Effector memory CD8-positive, alpha-beta T cell (primary cell): ENCODE measurements at regions not wholly inside any gene's neighbourhood (a gene's known extent, or its start where the extent isn't known, plus 50 kb on each side); places are given as distances from the start of the nearest gene placed in this dataset.

Source experiments
- ATAC-seq: fragments of 150-1000 bp; cut with Tn5 transposase; replicated peaks from 2 replicates; pipeline ENCODE4 v1.10.0; 2021; ENCODE audit warnings: mild to moderate bottlenecking, moderate library complexity
- DNase-seq, 3 experiments: peaks; one replicate each; pipeline ENCODE4 v3.0.0; 2021
- H3K27ac Mint-ChIP-seq, 2 donors: one replicate each; pipeline ENCODE4 v1.8.0; 2022; ENCODE audit warnings: mild to moderate bottlenecking in 2 of 2, mixed read lengths in 2 of 2, moderate library complexity in 2 of 2
- H3K27me3 Mint-ChIP-seq, 2 donors: one replicate each; pipeline ENCODE4 v1.8.0; 2022; ENCODE audit warnings: mixed read lengths in 2 of 2
- H3K36me3 Mint-ChIP-seq: one replicate; pipeline ENCODE4 v1.8.0; 2022; ENCODE audit warnings: mild to moderate bottlenecking, moderate library complexity, mixed read lengths; ENCODE audit not compliant: insufficient read depth
- H3K4me1 Mint-ChIP-seq, 2 donors: one replicate each; pipeline ENCODE4 v1.8.0; 2022; ENCODE audit warnings: low read depth in 2 of 2, mixed read lengths in 2 of 2
- H3K4me3 Mint-ChIP-seq, 2 donors: one replicate each; pipeline ENCODE4 v1.8.0; 2022; ENCODE audit warnings: mild to moderate bottlenecking in 2 of 2, mixed read lengths in 2 of 2, moderate library complexity in 2 of 2
- H3K9me3 Mint-ChIP-seq, 2 donors: one replicate each; pipeline ENCODE4 v1.8.0; 2022; ENCODE audit warnings: mixed read lengths in 2 of 2

DNA sequence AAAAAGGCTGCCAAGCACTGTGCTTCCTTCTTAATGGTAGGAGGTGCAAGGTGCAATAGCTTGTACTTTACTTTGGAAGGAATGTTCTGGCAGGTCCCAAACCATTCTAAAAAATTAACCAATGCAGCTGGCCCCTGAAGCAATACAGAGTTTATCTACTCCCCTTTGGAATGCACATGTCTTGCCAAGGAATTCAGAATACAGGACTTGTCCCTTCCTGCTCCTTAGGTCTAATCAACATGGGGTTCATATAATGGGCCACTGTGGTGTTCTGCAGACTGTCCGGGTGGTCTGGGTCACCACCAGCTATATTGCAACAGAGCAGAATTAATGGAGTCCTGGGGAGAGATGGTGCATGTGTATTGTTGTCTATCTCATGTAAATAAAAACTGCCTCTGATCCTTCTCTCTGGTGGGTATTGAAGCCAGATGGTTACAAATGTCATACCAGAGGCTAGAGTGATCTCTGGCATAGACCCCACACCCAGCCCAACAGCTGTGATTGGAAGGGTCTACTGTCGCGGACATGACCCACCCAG is 112.8 kb downstream of the RIPK4 start:
- Mint-ChIP-seq H3K27me3 (peaks cover 40 to 50% of the 10 kb centered on the region in 2 donors), H3K4me1 (no peaks in the 10 kb centered on the region), H3K36me3 (no peaks in the 10 kb centered on the region), H3K4me3 (no peak overlapping the region), H3K9me3 (no peaks in the 10 kb centered on the region), H3K27ac (no peak overlapping the region)
- DNase-seq (no peak), ATAC-seq (no peak)

DNA sequence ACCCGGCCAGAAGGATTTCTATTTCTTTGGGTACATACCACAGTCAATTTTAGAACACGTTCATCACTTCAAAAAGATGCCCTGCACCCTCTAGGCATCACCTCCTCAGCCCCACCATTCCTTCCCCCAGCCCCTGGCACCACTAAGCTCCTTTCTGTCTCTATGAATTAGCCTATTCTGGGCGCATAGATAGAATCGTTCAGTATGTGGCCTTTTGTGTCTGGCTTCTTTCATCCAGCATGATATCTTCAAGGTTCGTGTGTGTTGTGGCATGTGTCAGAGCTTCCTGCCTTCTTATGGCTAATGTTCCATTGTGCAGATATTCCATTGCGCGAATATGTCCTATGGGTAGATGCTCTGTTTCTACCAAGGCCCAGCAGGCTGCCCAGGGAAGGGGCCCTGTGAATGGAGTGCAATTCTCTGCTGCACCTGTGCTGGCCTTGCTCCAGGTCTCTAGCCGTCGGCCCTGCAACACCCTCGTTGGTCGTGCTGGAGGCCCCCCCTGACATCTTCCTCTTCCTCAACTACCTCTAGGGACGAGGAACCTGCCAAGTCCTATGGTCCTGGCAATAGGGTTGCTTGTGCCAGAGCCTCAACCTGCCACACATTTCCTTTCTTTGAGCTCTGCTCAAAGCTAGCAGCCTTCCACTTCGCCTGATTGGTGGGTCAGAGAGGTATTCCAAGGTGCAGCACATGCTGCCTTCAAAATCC is 113.5 kb downstream of the RIPK4 start:
- no peaks in the 10 kb centered on the region for H3K4me1 Mint-ChIP-seq
- DNase-seq (no peak), ATAC-seq (no peak)
- no peak overlapping the region for H3K27ac Mint-ChIP-seq
- H3K9me3 Mint-ChIP-seq: no peaks in the 10 kb centered on the region
- no peaks in the 10 kb centered on the region for H3K36me3 Mint-ChIP-seq
- H3K27me3 Mint-ChIP-seq: peaks cover 41 to 53% of the 10 kb centered on the region in 2 donors
- H3K4me3 Mint-ChIP-seq: no peak overlapping the region

DNA sequence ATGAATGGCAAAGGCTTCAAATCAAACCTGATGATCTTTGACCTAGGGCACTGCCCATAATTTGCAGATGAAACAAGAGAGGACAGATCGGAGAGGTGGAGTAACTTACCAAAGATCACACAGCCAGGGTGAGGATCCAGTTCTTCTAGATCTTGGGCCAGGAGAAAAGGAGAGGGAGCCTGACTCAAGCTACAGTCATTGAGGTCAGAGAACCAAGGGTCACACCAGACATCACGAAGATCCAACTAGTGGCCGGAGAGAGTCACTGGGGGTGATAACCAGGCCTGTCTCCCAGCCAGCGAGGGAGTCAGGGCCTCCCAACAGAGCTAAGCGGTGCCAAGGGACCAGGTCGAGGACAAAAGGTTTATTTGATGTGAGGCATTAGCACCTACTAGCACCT is 115.0 kb downstream of the RIPK4 start:
- H3K4me3 Mint-ChIP-seq: no peak overlapping the region
- no peaks in the 10 kb centered on the region for H3K36me3 Mint-ChIP-seq
- no peak for DNase-seq
- peaks cover 40 to 54% of the 10 kb centered on the region in 2 donors for H3K27me3 Mint-ChIP-seq
- ATAC-seq: no peak
- H3K4me1 Mint-ChIP-seq: no peaks in the 10 kb centered on the region
- H3K9me3 Mint-ChIP-seq: no peaks in the 10 kb centered on the region
- no peak overlapping the region for H3K27ac Mint-ChIP-seq

DNA sequence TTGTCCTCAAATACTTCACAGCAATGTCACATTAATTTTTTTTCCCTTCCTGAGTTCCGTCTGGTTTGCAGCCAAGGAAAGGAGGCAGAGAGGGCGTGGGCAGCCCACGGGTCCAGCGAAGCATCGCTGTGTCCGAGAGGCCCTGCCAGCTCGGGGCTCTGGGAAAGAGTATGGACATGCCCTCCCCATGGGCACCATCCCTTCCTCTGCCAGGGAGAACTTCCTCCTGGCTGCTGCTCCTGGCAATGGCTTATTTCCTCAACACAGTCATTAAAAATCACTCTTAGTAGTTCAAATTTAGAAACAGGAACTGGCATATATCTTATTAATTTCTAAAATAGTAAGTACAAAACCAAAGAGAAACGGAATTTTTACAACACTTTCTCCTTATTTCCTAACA is 115.4 kb downstream of the RIPK4 start:
- no peaks in the 10 kb centered on the region for H3K4me1 Mint-ChIP-seq
- ATAC-seq (no peak), DNase-seq (no peak)
- H3K27ac Mint-ChIP-seq: no peak overlapping the region
- H3K36me3 Mint-ChIP-seq: no peaks in the 10 kb centered on the region
- no peak overlapping the region for H3K4me3 Mint-ChIP-seq
- H3K9me3 Mint-ChIP-seq: no peaks in the 10 kb centered on the region
- peaks cover 36 to 50% of the 10 kb centered on the region in 2 donors for H3K27me3 Mint-ChIP-seq

DNA sequence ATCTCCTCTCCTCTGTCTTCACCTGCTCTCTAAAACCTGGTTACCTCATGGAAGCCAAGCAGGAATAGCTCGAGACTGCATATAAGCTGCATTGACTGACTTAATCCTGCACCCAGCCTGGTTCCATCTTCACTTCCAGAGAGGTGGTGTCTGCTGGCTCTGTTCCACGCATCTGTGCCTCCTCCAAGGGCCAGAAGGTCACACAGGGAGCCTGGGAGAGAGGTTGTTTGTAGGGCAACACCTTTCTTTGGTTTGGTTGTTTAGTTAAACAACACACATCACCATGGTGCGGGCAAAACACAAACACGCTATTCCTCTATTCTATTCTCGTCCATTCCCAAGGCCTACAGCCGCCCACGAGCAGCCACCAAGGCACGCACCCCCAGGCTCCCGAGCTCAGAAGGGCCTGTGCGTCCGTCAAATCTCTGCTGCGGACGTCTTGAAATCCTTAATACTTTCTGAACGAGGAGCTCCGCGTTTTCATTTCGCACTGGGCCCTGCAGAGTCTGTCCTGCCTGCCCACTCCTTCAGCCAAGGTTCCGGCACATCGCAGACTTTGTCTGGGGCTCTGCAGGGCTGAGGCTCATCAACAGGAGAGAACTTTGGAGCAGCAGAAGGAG is 116.2 kb downstream of the RIPK4 start:
- H3K36me3 Mint-ChIP-seq: no peaks in the 10 kb centered on the region
- H3K9me3 Mint-ChIP-seq: no peaks in the 10 kb centered on the region
- ATAC-seq (no peak), DNase-seq (no peak)
- H3K4me3 Mint-ChIP-seq: no peak overlapping the region
- H3K4me1 Mint-ChIP-seq: no peaks in the 10 kb centered on the region
- no peak overlapping the region for H3K27ac Mint-ChIP-seq
- peaks cover 33 to 49% of the 10 kb centered on the region in 2 donors for H3K27me3 Mint-ChIP-seq

DNA sequence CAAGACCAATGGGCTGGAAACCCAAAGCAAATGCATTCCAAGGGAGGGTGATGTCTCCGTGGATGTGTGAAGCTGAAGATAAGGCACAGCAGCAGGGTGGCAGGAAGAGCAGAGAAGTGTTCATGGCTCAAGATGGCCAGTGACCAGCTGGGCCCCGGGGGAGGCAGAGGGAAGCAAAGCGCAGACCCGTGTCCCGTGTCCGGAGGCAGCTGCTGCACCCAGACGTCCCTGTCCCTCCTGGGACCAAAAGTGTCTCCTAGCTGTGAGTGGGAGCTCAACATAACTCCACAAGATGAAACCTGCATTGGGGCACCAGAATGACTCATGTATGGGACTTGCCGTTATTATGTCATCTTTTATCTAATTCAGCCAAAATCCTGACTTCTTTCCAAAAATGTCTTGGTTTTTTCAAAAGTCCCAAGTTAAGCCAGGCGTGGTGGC is 118.2 kb downstream of the RIPK4 start:
- DNase-seq (no peak), ATAC-seq (no peak)
- Mint-ChIP-seq H3K4me3 (no peak overlapping the region), H3K27ac (no peak overlapping the region), H3K36me3 (no peaks in the 10 kb centered on the region), H3K4me1 (no peaks in the 10 kb centered on the region), H3K27me3 (peaks cover 16 to 38% of the 10 kb centered on the region in 2 donors), H3K9me3 (no peaks in the 10 kb centered on the region)

DNA sequence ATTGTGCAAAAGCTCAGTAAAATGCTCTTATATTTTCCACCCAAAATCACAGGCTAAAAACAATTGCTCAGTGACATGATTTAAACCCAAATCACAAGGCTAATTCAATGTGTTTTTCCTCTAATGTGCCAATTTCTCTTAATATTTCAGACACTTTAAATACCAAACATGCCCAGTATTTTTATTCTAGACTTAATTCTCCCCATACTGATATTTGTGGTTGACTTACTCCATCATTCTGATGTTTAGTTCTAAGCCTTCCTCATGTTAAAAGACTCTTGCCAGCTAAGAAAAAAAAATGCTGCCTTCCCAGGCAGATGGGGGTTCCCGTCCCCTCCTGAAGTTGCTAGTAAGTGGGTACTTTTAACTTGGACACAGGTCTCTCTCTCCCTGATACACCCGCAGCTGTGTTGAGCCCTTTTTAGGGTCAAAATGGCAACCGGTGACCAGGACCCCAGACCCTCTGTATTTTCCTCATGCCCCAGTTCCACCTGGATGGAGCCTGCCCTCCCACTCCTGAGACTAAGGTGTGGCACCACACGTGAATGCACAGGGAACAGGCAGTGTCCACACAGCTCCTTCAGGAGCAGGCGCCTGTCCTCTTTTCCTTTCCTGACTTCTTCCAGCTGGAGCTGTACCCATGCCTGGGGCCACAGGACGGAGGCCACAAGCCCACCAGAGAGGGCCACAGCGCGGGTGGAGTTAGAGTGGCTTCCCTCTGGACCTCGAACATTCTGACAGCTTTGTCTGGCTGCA is 118.9 kb downstream of the RIPK4 start:
- no peaks in the 10 kb centered on the region for H3K36me3 Mint-ChIP-seq
- peaks cover 10 to 33% of the 10 kb centered on the region in 2 donors for H3K27me3 Mint-ChIP-seq
- ATAC-seq (no peak), DNase-seq (no peak)
- no peaks in the 10 kb centered on the region for H3K9me3 Mint-ChIP-seq
- H3K4me3 Mint-ChIP-seq: no peak overlapping the region
- no peaks in the 10 kb centered on the region for H3K4me1 Mint-ChIP-seq
- H3K27ac Mint-ChIP-seq: no peak overlapping the region

DNA sequence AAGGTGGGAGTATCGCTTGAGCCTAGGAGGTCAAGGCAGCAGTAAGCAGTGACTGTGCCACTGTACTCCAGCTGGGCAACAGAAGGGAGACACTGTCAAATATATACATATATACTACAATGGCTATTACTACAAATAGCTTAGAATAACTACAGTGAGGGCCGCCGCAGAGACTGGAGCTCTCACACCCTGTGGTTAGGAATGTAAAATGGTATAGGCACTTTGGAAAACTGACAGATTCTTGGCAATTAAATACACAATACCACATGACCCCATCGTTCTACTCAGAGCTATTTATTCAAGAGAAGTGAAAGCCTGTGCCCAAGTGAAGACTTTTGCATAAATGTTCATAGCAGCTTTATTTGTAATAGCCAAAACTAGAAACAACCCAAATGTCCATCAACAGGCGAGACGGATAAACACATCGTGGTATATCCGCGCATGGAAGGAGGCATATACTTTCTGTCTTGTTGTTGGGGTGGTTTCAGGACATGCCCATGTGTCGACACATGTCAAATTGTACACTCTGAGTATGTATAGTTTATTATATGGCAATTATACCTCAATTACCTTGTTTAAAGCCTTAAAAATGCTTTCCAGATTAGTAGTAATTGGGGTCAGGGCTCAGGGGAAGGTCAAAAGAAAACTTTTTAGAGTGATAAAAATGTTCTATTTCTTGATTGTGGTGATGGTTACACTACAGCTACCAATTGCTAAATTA is 123.4 kb downstream of the RIPK4 start:
- H3K9me3 Mint-ChIP-seq: no peaks in the 10 kb centered on the region
- no peaks in the 10 kb centered on the region for H3K36me3 Mint-ChIP-seq
- no peaks in the 10 kb centered on the region for H3K4me1 Mint-ChIP-seq
- DNase-seq (no peak), ATAC-seq (no peak)
- no peak overlapping the region for H3K27ac Mint-ChIP-seq
- H3K27me3 Mint-ChIP-seq: peaks cover 42 to 46% of the 10 kb centered on the region in 2 donors
- H3K4me3 Mint-ChIP-seq: no peak overlapping the region

DNA sequence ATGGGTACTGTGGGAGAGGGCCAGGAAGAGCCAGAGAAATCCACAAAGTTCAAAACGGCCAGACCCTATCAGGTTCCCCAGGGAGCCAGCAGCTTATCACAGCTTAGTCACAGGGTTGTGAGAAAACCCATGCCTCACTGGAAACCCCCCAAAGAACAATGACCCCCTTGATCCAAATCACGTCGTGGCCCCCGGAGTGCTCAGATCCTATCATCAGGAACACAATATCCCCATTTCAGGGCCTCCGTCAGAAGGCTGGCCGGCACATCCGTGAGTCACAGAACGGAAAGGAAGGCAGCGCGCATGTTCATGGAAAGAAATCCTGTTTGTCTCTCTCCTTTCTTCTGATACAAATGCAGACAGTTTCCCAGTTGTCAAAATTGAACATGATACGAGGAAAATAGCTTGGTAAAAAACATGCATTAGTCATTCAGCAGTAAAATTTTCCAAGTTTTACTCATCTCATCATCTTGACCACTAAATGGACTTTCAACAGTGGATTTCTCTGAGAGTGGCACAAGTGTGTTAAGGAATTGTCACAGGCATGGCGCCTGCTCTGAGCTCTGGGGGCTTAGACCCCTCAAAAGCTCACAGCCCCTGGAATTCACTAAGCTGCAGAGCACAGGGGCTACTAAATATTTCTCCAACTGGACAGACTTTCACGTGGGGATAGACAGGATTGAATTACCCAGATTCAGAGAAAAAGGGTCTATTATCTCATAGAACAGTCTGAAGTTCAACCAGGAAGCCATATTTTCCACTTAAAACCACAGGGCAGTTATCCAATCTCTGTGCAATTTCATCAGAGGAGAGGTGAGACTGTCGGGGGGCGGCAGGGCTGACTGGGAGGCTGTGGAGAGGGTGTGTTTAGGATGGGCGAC is 124.8 kb downstream of the RIPK4 start:
- DNase-seq (no peak), ATAC-seq (no peak)
- peaks cover 33 to 36% of the 10 kb centered on the region in 2 donors for H3K27me3 Mint-ChIP-seq
- H3K36me3 Mint-ChIP-seq: no peaks in the 10 kb centered on the region
- no peak overlapping the region for H3K4me3 Mint-ChIP-seq
- H3K9me3 Mint-ChIP-seq: no peaks in the 10 kb centered on the region
- no peak overlapping the region for H3K27ac Mint-ChIP-seq
- H3K4me1 Mint-ChIP-seq: no peaks in the 10 kb centered on the region

DNA sequence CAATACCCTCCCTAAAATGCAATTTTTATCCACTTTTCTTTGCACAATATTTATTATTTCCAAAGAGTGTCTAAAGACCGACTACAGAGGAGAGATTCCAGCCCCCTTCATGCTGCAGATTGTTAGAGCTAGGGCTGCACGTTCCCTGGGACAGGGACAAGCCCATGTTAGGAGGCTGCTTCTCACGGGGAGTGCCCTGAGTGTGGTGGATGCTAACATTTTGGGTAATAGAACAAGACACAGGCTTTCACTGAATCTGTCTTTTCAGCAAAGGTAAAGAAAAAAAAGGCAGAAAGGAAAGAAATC is 125.4 kb downstream of the RIPK4 start:
- Mint-ChIP-seq H3K27ac (no peak overlapping the region), H3K9me3 (no peaks in the 10 kb centered on the region), H3K4me3 (no peak overlapping the region), H3K4me1 (no peaks in the 10 kb centered on the region), H3K36me3 (no peaks in the 10 kb centered on the region), H3K27me3 (peaks cover 33 to 37% of the 10 kb centered on the region in 2 donors)
- no peak for DNase-seq
- no peak for ATAC-seq

DNA sequence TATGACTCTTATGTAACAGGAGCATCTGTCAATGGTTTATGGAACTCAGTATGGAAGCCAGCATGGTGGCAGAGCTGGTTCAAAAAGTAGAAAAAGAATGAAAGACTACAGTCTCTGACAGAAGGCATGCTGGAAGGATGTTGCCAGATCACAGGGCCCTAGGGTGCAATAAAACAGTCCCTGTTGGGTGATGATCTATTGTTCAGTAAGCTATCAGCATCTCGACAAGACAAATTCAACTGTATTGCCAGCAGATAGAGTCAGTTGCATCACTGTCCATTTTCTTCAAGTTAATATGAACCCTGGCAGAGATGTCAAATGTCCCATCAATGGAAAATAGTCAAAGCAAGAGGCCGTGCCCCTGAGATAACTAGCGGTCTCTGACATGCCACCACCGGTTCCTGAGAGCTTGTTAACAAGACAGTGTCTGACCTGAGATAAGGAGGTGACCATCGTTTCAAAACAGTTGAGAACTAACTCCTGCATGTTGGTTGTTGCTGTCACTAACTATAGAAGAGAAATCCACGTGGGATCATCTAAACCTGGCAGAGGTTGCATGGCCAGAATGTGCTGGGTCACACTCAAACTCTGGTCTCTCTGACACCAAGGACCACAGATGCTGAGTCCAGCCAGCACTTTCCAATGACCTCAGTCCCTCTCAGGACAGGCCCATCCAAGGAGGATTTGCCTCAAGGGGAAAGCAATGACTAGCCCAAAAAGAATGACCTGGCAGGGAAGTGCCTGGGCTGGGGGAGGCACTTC is 125.9 kb downstream of the RIPK4 start:
- no peaks in the 10 kb centered on the region for H3K4me1 Mint-ChIP-seq
- ATAC-seq (no peak), DNase-seq (no peak)
- H3K27ac Mint-ChIP-seq: no peak overlapping the region
- no peak overlapping the region for H3K4me3 Mint-ChIP-seq
- no peaks in the 10 kb centered on the region for H3K36me3 Mint-ChIP-seq
- H3K9me3 Mint-ChIP-seq: no peaks in the 10 kb centered on the region
- peaks cover 38 to 42% of the 10 kb centered on the region in 2 donors for H3K27me3 Mint-ChIP-seq

DNA sequence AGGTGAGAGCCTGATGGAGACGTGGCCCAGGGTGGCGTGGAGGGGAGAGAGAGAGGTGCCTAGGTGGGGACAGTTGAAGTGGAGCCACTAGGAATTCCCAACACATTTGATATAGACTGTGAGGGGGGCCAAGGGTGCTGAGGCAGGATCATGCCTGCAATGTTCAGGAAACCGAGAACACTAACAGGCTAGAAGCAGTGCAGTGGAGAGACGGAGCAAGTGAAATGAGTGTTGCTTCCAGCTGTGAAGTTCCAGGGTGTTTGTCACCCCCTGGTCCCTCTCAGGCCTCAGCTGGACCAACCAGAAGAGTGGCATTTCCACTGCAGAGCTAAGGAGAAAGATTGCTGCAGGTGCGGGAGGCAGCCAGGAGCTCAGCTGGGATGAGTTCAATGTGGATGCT is 127.1 kb downstream of the RIPK4 start:
- H3K4me1 Mint-ChIP-seq: no peaks in the 10 kb centered on the region
- no peaks in the 10 kb centered on the region for H3K9me3 Mint-ChIP-seq
- DNase-seq: no peak
- no peak for ATAC-seq
- no peaks in the 10 kb centered on the region for H3K36me3 Mint-ChIP-seq
- H3K27ac Mint-ChIP-seq: no peak overlapping the region
- peaks cover 43% of the 10 kb centered on the region in 2 donors for H3K27me3 Mint-ChIP-seq
- H3K4me3 Mint-ChIP-seq: no peak overlapping the region
